ENCODE measurements at regions not wholly inside any gene's neighbourhood (a gene's known extent, or its start where the extent isn't known, plus 50 kb on each side); places are given as distances from the start of the nearest gene placed in this dataset.

- TF ChIP-seq CTCF (IDR thresholded peaks at IDR 0.05): peak in 3 of 6 experiments; percentile 36 to 50 (median 42)
- peak in 1 of 2 donors; percentile 68 for TF ChIP-seq POLR2A (IDR thresholded peaks at IDR 0.05)
These were observed 347.2 kb downstream of the SOX9 start for GRCh38 chr17:72467841-72468653.

Measured in thyroid gland (tissue), 4 donors.